ENCODE measurements at regions not wholly inside any gene's neighbourhood (a gene's known extent, or its start where the extent isn't known, plus 50 kb on each side); places are given as distances from the start of the nearest gene placed in this dataset.

DNA sequence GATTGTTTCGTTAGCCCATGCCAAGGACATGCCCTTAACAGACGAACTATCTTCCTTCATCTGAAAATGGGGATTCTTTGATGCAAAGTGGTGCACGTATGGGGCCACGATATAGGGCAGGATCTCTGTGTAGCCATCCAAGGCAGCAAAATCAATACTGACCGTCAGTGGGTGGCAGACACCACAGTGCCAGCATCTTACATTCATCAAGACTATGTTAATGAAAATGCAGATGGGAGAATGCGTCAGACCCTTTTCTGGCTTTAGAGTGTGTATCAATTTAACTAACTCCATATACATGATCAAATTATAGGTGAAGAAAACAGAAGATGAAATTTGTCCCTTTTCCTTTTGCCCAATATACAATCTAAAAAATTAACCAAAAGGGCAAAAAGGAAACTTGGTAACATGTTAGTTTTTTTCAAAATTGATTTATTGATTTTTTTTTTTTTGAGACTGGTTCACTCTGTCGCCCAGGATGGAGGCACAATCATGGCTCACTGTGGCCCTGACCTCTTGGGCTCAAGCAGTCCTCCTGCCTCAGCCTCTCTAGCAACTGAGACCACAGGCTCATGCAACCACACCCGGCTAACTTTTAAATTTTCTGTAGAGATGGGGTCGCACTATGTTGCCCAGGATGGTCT lies 169.2 kb upstream of the SPRY4 start:
- no peaks in the 10 kb centered on the region for H3K9me2 ChIP-seq (ENCODE audit: insufficient read depth, low read length)
- H3K9me3 ChIP-seq (ENCODE audit: low read length), result no peaks in the 10 kb centered on the region
- H3K4me2 ChIP-seq (ENCODE audit: low read length), result no peak overlapping the region
- TF ChIP-seq SMC3 (conservative IDR thresholded peaks at IDR 0.05; ENCODE audit: poor library complexity), result no peak
- no peak for TF ChIP-seq MXI1 (conservative IDR thresholded peaks at IDR 0.05; ENCODE audit: poor library complexity, severe bottlenecking)
- TF ChIP-seq RAD21 (conservative IDR thresholded peaks at IDR 0.05), result no peak
- no peak for TF ChIP-seq POLR2AphosphoS5 (IDR thresholded peaks at IDR 0.05)
- TF ChIP-seq TAF1 (IDR thresholded peaks at IDR 0.05; ENCODE audit: low read depth), result no peak
- no peak for TF ChIP-seq EP300 (conservative IDR thresholded peaks at IDR 0.05; ENCODE audit: poor library complexity, severe bottlenecking)
- no peak for TF ChIP-seq EZH2 (IDR thresholded peaks at IDR 0.05; ENCODE audit: borderline replicate concordance, insufficient read depth, low read length, poor library complexity, severe bottlenecking)
- no peak for TF ChIP-seq REST (IDR thresholded peaks at IDR 0.05; ENCODE audit: borderline replicate concordance)
- TF ChIP-seq CTCF (IDR thresholded peaks at IDR 0.05; ENCODE audit: poor library complexity, severe bottlenecking), result no peak
- H3K27ac ChIP-seq (ENCODE audit: low read length), result no peak overlapping the region
- no peak overlapping the region for H2AFZ ChIP-seq (ENCODE audit: low read depth, low read length)
- H3K79me2 ChIP-seq (replicated peaks; ENCODE audit: insufficient read depth, low read length), result no peaks in the 10 kb centered on the region
- H3K36me3 ChIP-seq (ENCODE audit: insufficient read depth, low read length), result no peaks in the 10 kb centered on the region
- no peaks in the 10 kb centered on the region for H3F3A ChIP-seq (ENCODE audit: insufficient read depth, low read length, poor library complexity, severe bottlenecking)
- no peak overlapping the region for H3K4me3 ChIP-seq (ENCODE audit: low read length)
- H4K20me1 ChIP-seq (ENCODE audit: insufficient read depth), result no peaks in the 10 kb centered on the region
- H3K9ac ChIP-seq (ENCODE audit: low read length), result no peak overlapping the region
- H3K27me3 ChIP-seq (ENCODE audit: insufficient read depth, low read depth, low read length), result peaks cover 15% of the 10 kb centered on the region

DNA sequence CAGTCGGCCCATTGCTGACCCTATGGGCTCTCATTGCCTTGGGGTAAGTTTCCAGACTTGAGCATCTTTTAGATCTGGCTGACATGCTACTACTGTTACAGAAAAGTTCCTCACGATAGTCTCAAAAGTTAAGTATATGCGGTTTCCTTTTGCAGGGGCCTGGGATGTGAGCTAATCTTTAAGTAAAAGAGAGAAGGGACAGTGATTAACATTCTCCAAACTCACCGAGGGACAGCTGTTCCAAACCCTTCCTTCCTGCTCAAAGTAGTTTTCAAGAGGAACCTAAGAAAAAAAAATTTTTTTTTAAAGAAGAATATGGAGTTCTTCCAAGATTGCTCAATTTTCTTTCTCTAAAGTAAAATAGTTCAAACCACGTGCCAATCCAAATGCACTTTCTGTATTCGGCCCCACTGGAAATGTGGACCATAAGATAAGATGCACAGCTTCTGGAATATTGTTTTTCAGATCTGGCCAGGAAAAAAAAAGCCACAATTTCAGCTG lies 168.0 kb upstream of the SPRY4 start:
- H2AFZ ChIP-seq (ENCODE audit: low read depth, low read length), result no peak overlapping the region
- TF ChIP-seq RAD21 (conservative IDR thresholded peaks at IDR 0.05) (no peak), MXI1 (conservative IDR thresholded peaks at IDR 0.05; ENCODE audit: poor library complexity, severe bottlenecking) (no peak), CTCF (IDR thresholded peaks at IDR 0.05; ENCODE audit: poor library complexity, severe bottlenecking) (no peak), REST (IDR thresholded peaks at IDR 0.05; ENCODE audit: borderline replicate concordance) (no peak), POLR2AphosphoS5 (IDR thresholded peaks at IDR 0.05) (no peak), EP300 (conservative IDR thresholded peaks at IDR 0.05; ENCODE audit: poor library complexity, severe bottlenecking) (no peak), EZH2 (IDR thresholded peaks at IDR 0.05; ENCODE audit: borderline replicate concordance, insufficient read depth, low read length, poor library complexity, severe bottlenecking) (no peak), SMC3 (conservative IDR thresholded peaks at IDR 0.05; ENCODE audit: poor library complexity) (no peak), TAF1 (IDR thresholded peaks at IDR 0.05; ENCODE audit: low read depth) (no peak)

More for the DNA sequence above, 168.0 kb upstream of the SPRY4 start:
- H3K4me3 ChIP-seq (ENCODE audit: low read length), result no peak overlapping the region
- no peak overlapping the region for H3K4me2 ChIP-seq (ENCODE audit: low read length)
- H3K9me3 ChIP-seq (ENCODE audit: low read length), result no peaks in the 10 kb centered on the region
- peaks cover 15% of the 10 kb centered on the region for H3K27me3 ChIP-seq (ENCODE audit: insufficient read depth, low read depth, low read length)
- no peak overlapping the region for H3K9ac ChIP-seq (ENCODE audit: low read length)
- no peaks in the 10 kb centered on the region for H3K9me2 ChIP-seq (ENCODE audit: insufficient read depth, low read length)
- H3K79me2 ChIP-seq (replicated peaks; ENCODE audit: insufficient read depth, low read length), result no peaks in the 10 kb centered on the region
- H4K20me1 ChIP-seq (ENCODE audit: insufficient read depth), result no peaks in the 10 kb centered on the region
- no peaks in the 10 kb centered on the region for H3K36me3 ChIP-seq (ENCODE audit: insufficient read depth, low read length)
- no peaks in the 10 kb centered on the region for H3F3A ChIP-seq (ENCODE audit: insufficient read depth, low read length, poor library complexity, severe bottlenecking)
- H3K27ac ChIP-seq (ENCODE audit: low read length), result no peak overlapping the region

Measured in neural cell (in vitro differentiated cells).